ENCODE measurements at regions not wholly inside any gene's neighbourhood (a gene's known extent, or its start where the extent isn't known, plus 50 kb on each side); places are given as distances from the start of the nearest gene placed in this dataset.

DNA sequence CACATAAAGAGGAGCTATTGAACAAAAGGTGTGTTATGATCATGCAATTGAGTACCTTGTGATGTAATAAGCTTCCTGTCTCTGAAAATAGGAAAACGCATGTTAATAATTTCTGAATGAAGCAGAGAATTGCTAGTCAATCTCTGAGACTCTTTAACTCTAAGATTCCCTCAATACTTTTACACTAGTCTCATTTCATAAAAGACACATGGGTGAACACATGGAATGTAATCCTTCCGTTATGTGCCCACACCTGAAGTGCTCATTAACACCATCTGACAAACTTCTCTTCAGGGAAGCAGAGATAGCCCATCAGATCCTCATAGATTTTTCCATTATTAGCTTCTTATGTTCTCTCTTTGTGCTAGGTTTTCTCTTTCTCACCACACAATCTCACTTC is 182.4 kb downstream of the TLR4 start:
- H3K4me3 ChIP-seq (ENCODE audit: low read depth, low read length): no peak overlapping the region
- no peaks in the 10 kb centered on the region for H3K27me3 ChIP-seq (ENCODE audit: control insufficient read depth, insufficient read depth, low read length)
- TF ChIP-seq, protein P1, sequence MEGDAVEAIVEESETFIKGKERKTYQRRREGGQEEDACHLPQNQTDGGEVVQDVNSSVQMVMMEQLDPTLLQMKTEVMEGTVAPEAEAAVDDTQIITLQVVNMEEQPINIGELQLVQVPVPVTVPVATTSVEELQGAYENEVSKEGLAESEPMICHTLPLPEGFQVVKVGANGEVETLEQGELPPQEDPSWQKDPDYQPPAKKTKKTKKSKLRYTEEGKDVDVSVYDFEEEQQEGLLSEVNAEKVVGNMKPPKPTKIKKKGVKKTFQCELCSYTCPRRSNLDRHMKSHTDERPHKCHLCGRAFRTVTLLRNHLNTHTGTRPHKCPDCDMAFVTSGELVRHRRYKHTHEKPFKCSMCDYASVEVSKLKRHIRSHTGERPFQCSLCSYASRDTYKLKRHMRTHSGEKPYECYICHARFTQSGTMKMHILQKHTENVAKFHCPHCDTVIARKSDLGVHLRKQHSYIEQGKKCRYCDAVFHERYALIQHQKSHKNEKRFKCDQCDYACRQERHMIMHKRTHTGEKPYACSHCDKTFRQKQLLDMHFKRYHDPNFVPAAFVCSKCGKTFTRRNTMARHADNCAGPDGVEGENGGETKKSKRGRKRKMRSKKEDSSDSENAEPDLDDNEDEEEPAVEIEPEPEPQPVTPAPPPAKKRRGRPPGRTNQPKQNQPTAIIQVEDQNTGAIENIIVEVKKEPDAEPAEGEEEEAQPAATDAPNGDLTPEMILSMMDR (IDR thresholded peaks at IDR 0.05; ENCODE audit: insufficient read depth, low read depth, low read length): no peak
- ChIA-PET CTCF (interaction anchor here (1.1 kb wide), 1 partner anchor 9 kb away, joined by 4 read pairs; no protein-coding TSS in a partner anchor), POLR2A (no interaction called here)
- no peak for DNase-seq (ENCODE audit: low read depth)
- H3K36me3 ChIP-seq (ENCODE audit: control insufficient read depth, insufficient read depth, low read length): no peaks in the 10 kb centered on the region

DNA sequence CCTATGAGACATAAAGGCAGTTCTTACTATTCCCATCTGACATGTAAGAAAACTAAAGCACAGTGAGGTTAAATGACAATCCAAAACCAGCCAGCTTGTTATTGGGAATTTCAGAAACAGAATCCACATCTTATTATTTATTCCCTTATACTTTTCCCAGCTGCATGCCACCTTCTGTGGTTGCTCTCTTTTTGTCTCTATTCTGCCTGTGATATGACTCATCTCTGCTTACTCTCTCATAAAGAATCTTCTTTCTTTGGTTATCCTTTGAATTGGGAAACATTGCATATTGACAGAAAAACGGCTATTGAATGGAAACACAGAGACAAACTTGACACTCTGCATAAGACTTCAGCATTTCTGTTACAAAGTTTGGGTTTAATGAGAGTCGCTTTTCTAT is 183.2 kb downstream of the TLR4 start:
- no peak for DNase-seq (ENCODE audit: low read depth)
- ChIA-PET CTCF (no interaction called here), POLR2A (no interaction called here)
- H3K27me3 ChIP-seq (ENCODE audit: control insufficient read depth, insufficient read depth, low read length): no peaks in the 10 kb centered on the region
- no peaks in the 10 kb centered on the region for H3K36me3 ChIP-seq (ENCODE audit: control insufficient read depth, insufficient read depth, low read length)
- TF ChIP-seq, protein P1 (IDR thresholded peaks at IDR 0.05; ENCODE audit: insufficient read depth, low read depth, low read length): no peak
- H3K4me3 ChIP-seq (ENCODE audit: low read depth, low read length): no peak overlapping the region

DNA sequence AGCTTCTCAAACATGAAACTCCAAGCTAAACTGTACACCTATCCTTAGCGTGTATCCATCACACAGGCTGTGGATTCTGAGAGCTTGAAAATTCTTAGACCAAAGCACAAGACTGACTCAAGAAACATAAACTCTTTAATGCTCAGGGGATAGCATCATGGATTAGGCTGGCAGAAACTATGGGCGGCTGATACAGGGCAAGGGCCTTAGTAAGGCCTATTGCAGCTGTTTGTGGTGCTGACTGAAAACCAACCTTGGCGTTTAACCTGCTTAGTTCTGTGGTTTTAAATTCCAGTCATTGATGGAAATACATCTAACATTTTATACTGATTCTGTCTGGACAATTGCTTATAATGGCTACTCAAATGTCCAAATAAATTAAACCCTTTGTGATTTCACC is 183.7 kb downstream of the TLR4 start:
- DNase-seq (ENCODE audit: low read depth): no peak
- TF ChIP-seq, protein P1 (IDR thresholded peaks at IDR 0.05; ENCODE audit: insufficient read depth, low read depth, low read length): no peak
- H3K27me3 ChIP-seq (ENCODE audit: control insufficient read depth, insufficient read depth, low read length): no peaks in the 10 kb centered on the region
- CTCF ChIA-PET: no interaction called here
- no peak overlapping the region for H3K4me3 ChIP-seq (ENCODE audit: low read depth, low read length)
- POLR2A ChIA-PET: no interaction called here
- H3K36me3 ChIP-seq (ENCODE audit: control insufficient read depth, insufficient read depth, low read length): no peaks in the 10 kb centered on the region

GRCh38 chr9:117903453-117903852 is 199.2 kb downstream of the TLR4 start:
- Histone ChIP-seq H3K36me3 (ENCODE audit: control insufficient read depth, insufficient read depth, low read length) (no peaks in the 10 kb centered on the region), H3K27me3 (ENCODE audit: control insufficient read depth, insufficient read depth, low read length) (no peaks in the 10 kb centered on the region), H3K4me3 (ENCODE audit: low read depth, low read length) (no peak overlapping the region)
- POLR2A ChIA-PET: no interaction called here
- TF ChIP-seq, protein P1 (IDR thresholded peaks at IDR 0.05; ENCODE audit: insufficient read depth, low read depth, low read length): no peak
- no peak for DNase-seq (ENCODE audit: low read depth)
- CTCF ChIA-PET: no interaction called here

DNA sequence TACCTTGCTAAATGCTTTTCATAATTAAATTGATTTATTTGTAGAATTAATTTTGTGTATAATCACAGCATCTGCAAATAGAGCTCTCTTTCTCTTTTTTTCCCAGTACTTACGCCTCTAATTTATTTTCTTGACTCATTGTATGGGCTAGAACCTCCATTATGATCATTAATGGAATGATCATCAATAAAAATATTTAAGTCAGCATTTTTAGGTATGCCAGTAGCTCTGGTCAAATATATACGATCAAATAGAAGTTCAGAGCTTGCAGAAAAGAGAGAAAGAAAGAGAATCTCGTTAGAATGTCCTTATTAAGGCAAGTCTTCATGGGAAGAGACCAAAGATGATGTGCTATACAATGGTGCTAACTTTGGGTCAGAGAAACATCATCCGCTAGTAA is 202.6 kb downstream of the TLR4 start:
- POLR2A ChIA-PET: no interaction called here
- DNase-seq (ENCODE audit: low read depth): no peak

More for the DNA sequence above, 202.6 kb downstream of the TLR4 start:
- TF ChIP-seq, protein P1 (IDR thresholded peaks at IDR 0.05; ENCODE audit: insufficient read depth, low read depth, low read length): no peak
- no peaks in the 10 kb centered on the region for H3K36me3 ChIP-seq (ENCODE audit: control insufficient read depth, insufficient read depth, low read length)
- no peak overlapping the region for H3K4me3 ChIP-seq (ENCODE audit: low read depth, low read length)
- H3K27me3 ChIP-seq (ENCODE audit: control insufficient read depth, insufficient read depth, low read length): no peaks in the 10 kb centered on the region
- CTCF ChIA-PET: interaction anchor here (0.6 kb wide), 1 partner anchor 31 kb away, joined by 3 read pairs; no protein-coding TSS in a partner anchor

All from BJ (cell line).